Ishikawa (cell line): ENCODE measurements at regions not wholly inside any gene's neighbourhood (a gene's known extent, or its start where the extent isn't known, plus 50 kb on each side); places are given as distances from the start of the nearest gene placed in this dataset.

ENCODE experiments used
- CEBPB ChIP-seq: IDR thresholded peaks from 2 replicates; pipeline ENCODE4 v1.6.1; 2012
- CREB1 ChIP-seq: IDR thresholded peaks from 2 replicates; pipeline ENCODE4 v1.6.1; 2012; ENCODE audit warnings: low read depth
- EGR1 ChIP-seq: IDR thresholded peaks from 2 replicates; pipeline ENCODE4 v1.6.1; 2012
- EP300 ChIP-seq: IDR thresholded peaks from 2 replicates; pipeline ENCODE4 v1.6.1; 2012; ENCODE audit warnings: borderline replicate concordance
- FOXM1 ChIP-seq: IDR thresholded peaks from 2 replicates; pipeline ENCODE4 v1.6.1; 2012; ENCODE audit warnings: low read depth, borderline replicate concordance
- NFIC ChIP-seq: IDR thresholded peaks from 2 replicates; pipeline ENCODE4 v1.6.1; 2012
- RAD21 ChIP-seq: IDR thresholded peaks from 2 replicates; pipeline ENCODE4 v1.6.1; 2012; ENCODE audit warnings: low read depth
- TAF1 ChIP-seq: IDR thresholded peaks from 2 replicates; pipeline ENCODE4 v1.6.1; 2012; ENCODE audit warnings: low read depth, mild to moderate bottlenecking
- USF1 ChIP-seq: IDR thresholded peaks from 2 replicates; pipeline ENCODE4 v1.6.1; 2012
- YY1 ChIP-seq: IDR thresholded peaks from 2 replicates; pipeline ENCODE4 v1.6.1; 2012; ENCODE audit warnings: low read depth
- ZBTB7A ChIP-seq: IDR thresholded peaks from 2 replicates; pipeline ENCODE4 v1.6.1; 2012; ENCODE audit warnings: low read depth
- TF ChIP-seq, protein P1 (sequence below): IDR thresholded peaks from 2 replicates; pipeline ENCODE4 v1.6.1; 2012; ENCODE audit warnings: low read depth, mild to moderate bottlenecking
- TF ChIP-seq, protein P2 (sequence below): IDR thresholded peaks from 2 replicates; pipeline ENCODE4 v1.6.1; 2012

- TF ChIP-seq, protein P1, sequence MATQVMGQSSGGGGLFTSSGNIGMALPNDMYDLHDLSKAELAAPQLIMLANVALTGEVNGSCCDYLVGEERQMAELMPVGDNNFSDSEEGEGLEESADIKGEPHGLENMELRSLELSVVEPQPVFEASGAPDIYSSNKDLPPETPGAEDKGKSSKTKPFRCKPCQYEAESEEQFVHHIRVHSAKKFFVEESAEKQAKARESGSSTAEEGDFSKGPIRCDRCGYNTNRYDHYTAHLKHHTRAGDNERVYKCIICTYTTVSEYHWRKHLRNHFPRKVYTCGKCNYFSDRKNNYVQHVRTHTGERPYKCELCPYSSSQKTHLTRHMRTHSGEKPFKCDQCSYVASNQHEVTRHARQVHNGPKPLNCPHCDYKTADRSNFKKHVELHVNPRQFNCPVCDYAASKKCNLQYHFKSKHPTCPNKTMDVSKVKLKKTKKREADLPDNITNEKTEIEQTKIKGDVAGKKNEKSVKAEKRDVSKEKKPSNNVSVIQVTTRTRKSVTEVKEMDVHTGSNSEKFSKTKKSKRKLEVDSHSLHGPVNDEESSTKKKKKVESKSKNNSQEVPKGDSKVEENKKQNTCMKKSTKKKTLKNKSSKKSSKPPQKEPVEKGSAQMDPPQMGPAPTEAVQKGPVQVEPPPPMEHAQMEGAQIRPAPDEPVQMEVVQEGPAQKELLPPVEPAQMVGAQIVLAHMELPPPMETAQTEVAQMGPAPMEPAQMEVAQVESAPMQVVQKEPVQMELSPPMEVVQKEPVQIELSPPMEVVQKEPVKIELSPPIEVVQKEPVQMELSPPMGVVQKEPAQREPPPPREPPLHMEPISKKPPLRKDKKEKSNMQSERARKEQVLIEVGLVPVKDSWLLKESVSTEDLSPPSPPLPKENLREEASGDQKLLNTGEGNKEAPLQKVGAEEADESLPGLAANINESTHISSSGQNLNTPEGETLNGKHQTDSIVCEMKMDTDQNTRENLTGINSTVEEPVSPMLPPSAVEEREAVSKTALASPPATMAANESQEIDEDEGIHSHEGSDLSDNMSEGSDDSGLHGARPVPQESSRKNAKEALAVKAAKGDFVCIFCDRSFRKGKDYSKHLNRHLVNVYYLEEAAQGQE = no peak
- TF ChIP-seq CREB1 (no peak), TAF1 (no peak), USF1 (no peak), FOXM1 (no peak), EGR1 (no peak), YY1 (no peak), EP300 (no peak), ZBTB7A (no peak), NFIC (no peak), CEBPB (no peak), RAD21 (no peak)
- TF ChIP-seq, protein P2, sequence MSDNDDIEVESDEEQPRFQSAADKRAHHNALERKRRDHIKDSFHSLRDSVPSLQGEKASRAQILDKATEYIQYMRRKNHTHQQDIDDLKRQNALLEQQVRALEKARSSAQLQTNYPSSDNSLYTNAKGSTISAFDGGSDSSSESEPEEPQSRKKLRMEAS = no peak
Measured at GRCh38 chr4:1554246-1554875, 129.8 kb downstream of the FAM53A start.
